ENCODE measurements at regions not wholly inside any gene's neighbourhood (a gene's known extent, or its start where the extent isn't known, plus 50 kb on each side); places are given as distances from the start of the nearest gene placed in this dataset.

- no peaks in the 10 kb centered on the region for H3K27me3 Mint-ChIP-seq
- CTCF ChIA-PET (ENCODE audit: partially characterized antibody) = no interaction called here
Measured at GRCh38 chr9:31669311-31669710, 715.1 kb upstream of the ACO1 start.

GRCh38 chr9:31671011-31671410, 713.4 kb upstream of the ACO1 start:
- intact Hi-C loops (cut with micrococcal nuclease) = no loop called here
- ChIA-PET POLR2A (ENCODE audit: partially characterized antibody) (no interaction called here), CTCF (ENCODE audit: partially characterized antibody) (no interaction called here)

More at GRCh38 chr9:31669311-31669710, 715.1 kb upstream of the ACO1 start:
- intact Hi-C loops (cut with micrococcal nuclease) = no loop called here
- Histone ChIP-seq H3K4me3 (ENCODE audit: low read length in 2 of 2) (no peak overlapping the region), H3K4me1 (ENCODE audit: insufficient read depth, low read length) (no peaks in the 10 kb centered on the region), H3K36me3 (ENCODE audit: insufficient read depth, low read length) (no peaks in the 10 kb centered on the region), H3K9me3 (ENCODE audit: control insufficient read depth in 1 of 2, low read length in 2 of 2) (no peaks in the 10 kb centered on the region), H3K27me3 (ENCODE audit: insufficient read depth, low read length) (no peaks in the 10 kb centered on the region), H3K27ac (ENCODE audit: low read depth, low read length) (no peak overlapping the region)
- no peak for DNase-seq
- H3K4me1 Mint-ChIP-seq = peaks cover 0 to 1% (median 0%) of the 10 kb centered on the region in 4 donors
- H3K9me3 Mint-ChIP-seq = no peaks in the 10 kb centered on the region
- no peak overlapping the region for H3K4me3 Mint-ChIP-seq
- no peaks in the 10 kb centered on the region for H3K36me3 Mint-ChIP-seq
- H3K27ac Mint-ChIP-seq = no peak overlapping the region
- POLR2A ChIA-PET (ENCODE audit: partially characterized antibody) = no interaction called here

GRCh38 chr9:31674264-31674663, 710.2 kb upstream of the ACO1 start:
- POLR2A ChIA-PET (ENCODE audit: partially characterized antibody) = no interaction called here

More at GRCh38 chr9:31671011-31671410, 713.4 kb upstream of the ACO1 start:
- Histone ChIP-seq H3K9me3 (ENCODE audit: control insufficient read depth in 1 of 2, low read length in 2 of 2) (no peaks in the 10 kb centered on the region), H3K27ac (ENCODE audit: low read depth, low read length) (no peak overlapping the region), H3K27me3 (ENCODE audit: insufficient read depth, low read length) (no peaks in the 10 kb centered on the region), H3K4me1 (ENCODE audit: insufficient read depth, low read length) (no peaks in the 10 kb centered on the region), H3K4me3 (ENCODE audit: low read length in 2 of 2) (no peak overlapping the region), H3K36me3 (ENCODE audit: insufficient read depth, low read length) (no peaks in the 10 kb centered on the region)
- Mint-ChIP-seq H3K27ac (no peak overlapping the region), H3K27me3 (no peaks in the 10 kb centered on the region), H3K4me1 (no peaks in the 10 kb centered on the region), H3K36me3 (no peaks in the 10 kb centered on the region), H3K9me3 (no peaks in the 10 kb centered on the region), H3K4me3 (no peak overlapping the region)
- no peak for DNase-seq

GRCh38 chr9:31677415-31677814, 707.0 kb upstream of the ACO1 start:
- intact Hi-C loops (cut with micrococcal nuclease) = loop anchor here (2.0 kb wide), 1 partner anchor 19 kb away; no protein-coding TSS in a partner anchor
- Histone ChIP-seq H3K9me3 (ENCODE audit: control insufficient read depth in 1 of 2, low read length in 2 of 2) (no peaks in the 10 kb centered on the region), H3K27ac (ENCODE audit: low read depth, low read length) (no peak overlapping the region), H3K4me3 (ENCODE audit: low read length in 2 of 2) (no peak overlapping the region), H3K4me1 (ENCODE audit: insufficient read depth, low read length) (no peaks in the 10 kb centered on the region), H3K36me3 (ENCODE audit: insufficient read depth, low read length) (no peaks in the 10 kb centered on the region), H3K27me3 (ENCODE audit: insufficient read depth, low read length) (no peaks in the 10 kb centered on the region)
- no peak overlapping the region for H3K27ac Mint-ChIP-seq
- H3K36me3 Mint-ChIP-seq = no peaks in the 10 kb centered on the region
- POLR2A ChIA-PET (ENCODE audit: partially characterized antibody) = no interaction called here
- H3K4me3 Mint-ChIP-seq = no peak overlapping the region
- H3K27me3 Mint-ChIP-seq = no peaks in the 10 kb centered on the region
- CTCF ChIA-PET (ENCODE audit: partially characterized antibody) = interaction anchor here (0.8 kb wide), 1 partner anchor 11 kb away, joined by 3 read pairs; no protein-coding TSS in a partner anchor
- H3K4me1 Mint-ChIP-seq = peaks cover 0 to 4% (median 1%) of the 10 kb centered on the region in 4 donors
- H3K9me3 Mint-ChIP-seq = peaks cover 0 to 5% (median 0%) of the 10 kb centered on the region in 8 donors
- no peak for DNase-seq

More at GRCh38 chr9:31674264-31674663, 710.2 kb upstream of the ACO1 start:
- intact Hi-C loops (cut with micrococcal nuclease) = no loop called here
- no peak for DNase-seq
- H3K36me3 ChIP-seq (ENCODE audit: insufficient read depth, low read length) = no peaks in the 10 kb centered on the region
- no peak overlapping the region for H3K4me3 Mint-ChIP-seq
- H3K4me1 Mint-ChIP-seq = peaks cover 0 to 4% (median 1%) of the 10 kb centered on the region in 4 donors
- H3K4me1 ChIP-seq (ENCODE audit: insufficient read depth, low read length) = no peaks in the 10 kb centered on the region
- H3K27me3 Mint-ChIP-seq = no peaks in the 10 kb centered on the region
- CTCF ChIA-PET (ENCODE audit: partially characterized antibody) = no interaction called here
- no peaks in the 10 kb centered on the region for H3K27me3 ChIP-seq (ENCODE audit: insufficient read depth, low read length)
- no peaks in the 10 kb centered on the region for H3K36me3 Mint-ChIP-seq
- H3K27ac ChIP-seq (ENCODE audit: low read depth, low read length) = no peak overlapping the region
- H3K9me3 ChIP-seq (ENCODE audit: control insufficient read depth in 1 of 2, low read length in 2 of 2) = no peaks in the 10 kb centered on the region
- H3K4me3 ChIP-seq (ENCODE audit: low read length in 2 of 2) = no peak overlapping the region
- H3K27ac Mint-ChIP-seq = no peak overlapping the region
- no peaks in the 10 kb centered on the region for H3K9me3 Mint-ChIP-seq

GRCh38 chr9:31677877-31678276, 706.6 kb upstream of the ACO1 start:
- Histone ChIP-seq H3K4me3 (ENCODE audit: low read length in 2 of 2) (no peak overlapping the region), H3K27ac (ENCODE audit: low read depth, low read length) (no peak overlapping the region), H3K9me3 (ENCODE audit: control insufficient read depth in 1 of 2, low read length in 2 of 2) (no peaks in the 10 kb centered on the region), H3K27me3 (ENCODE audit: insufficient read depth, low read length) (no peaks in the 10 kb centered on the region), H3K36me3 (ENCODE audit: insufficient read depth, low read length) (no peaks in the 10 kb centered on the region), H3K4me1 (ENCODE audit: insufficient read depth, low read length) (no peaks in the 10 kb centered on the region)
- ChIA-PET CTCF (ENCODE audit: partially characterized antibody) (no interaction called here), POLR2A (ENCODE audit: partially characterized antibody) (no interaction called here)
- no peaks in the 10 kb centered on the region for H3K27me3 Mint-ChIP-seq
- peak overlapping the region in 1 of 7 donors; percentile 24 for H3K27ac Mint-ChIP-seq
- no peak for DNase-seq
- H3K4me3 Mint-ChIP-seq = no peak overlapping the region
- H3K36me3 Mint-ChIP-seq = no peaks in the 10 kb centered on the region
- intact Hi-C loops (cut with micrococcal nuclease) = loop anchor here (2.0 kb wide), 1 partner anchor 19 kb away; no protein-coding TSS in a partner anchor
- H3K9me3 Mint-ChIP-seq = peaks cover 0 to 5% (median 0%) of the 10 kb centered on the region in 8 donors
- H3K4me1 Mint-ChIP-seq = peaks cover 0 to 4% (median 1%) of the 10 kb centered on the region in 4 donors

- H3K27me3 Mint-ChIP-seq = no peaks in the 10 kb centered on the region
- no peaks in the 10 kb centered on the region for H3K36me3 Mint-ChIP-seq
- Histone ChIP-seq H3K4me3 (ENCODE audit: low read length in 2 of 2) (no peak overlapping the region), H3K4me1 (ENCODE audit: insufficient read depth, low read length) (no peaks in the 10 kb centered on the region), H3K27ac (ENCODE audit: low read depth, low read length) (no peak overlapping the region), H3K27me3 (ENCODE audit: insufficient read depth, low read length) (no peaks in the 10 kb centered on the region), H3K9me3 (ENCODE audit: control insufficient read depth in 1 of 2, low read length in 2 of 2) (no peaks in the 10 kb centered on the region), H3K36me3 (ENCODE audit: insufficient read depth, low read length) (no peaks in the 10 kb centered on the region)
- H3K27ac Mint-ChIP-seq = no peak overlapping the region
- peaks cover 0 to 5% (median 0%) of the 10 kb centered on the region in 8 donors for H3K9me3 Mint-ChIP-seq
- intact Hi-C loops (cut with micrococcal nuclease) = no loop called here
- H3K4me1 Mint-ChIP-seq = no peaks in the 10 kb centered on the region
- ChIA-PET CTCF (ENCODE audit: partially characterized antibody) (no interaction called here), POLR2A (ENCODE audit: partially characterized antibody) (no interaction called here)
- H3K4me3 Mint-ChIP-seq = no peak overlapping the region
- DNase-seq = no peak
Measured at GRCh38 chr9:31683116-31683515, 701.3 kb upstream of the ACO1 start.

- H3K27ac ChIP-seq (ENCODE audit: low read depth, low read length) = no peak overlapping the region
- H3K27me3 Mint-ChIP-seq = no peaks in the 10 kb centered on the region
- H3K27ac Mint-ChIP-seq = no peak overlapping the region
- H3K4me3 ChIP-seq (ENCODE audit: low read length in 2 of 2) = no peak overlapping the region
- H3K9me3 ChIP-seq (ENCODE audit: control insufficient read depth in 1 of 2, low read length in 2 of 2) = no peaks in the 10 kb centered on the region
- no peaks in the 10 kb centered on the region for H3K36me3 Mint-ChIP-seq
- intact Hi-C loops (cut with micrococcal nuclease) = loop anchor here (2.0 kb wide), 1 partner anchor 21 kb away; no protein-coding TSS in a partner anchor
- CTCF ChIA-PET (ENCODE audit: partially characterized antibody) = no interaction called here
- H3K4me3 Mint-ChIP-seq = no peak overlapping the region
- peaks cover 0 to 5% (median 0%) of the 10 kb centered on the region in 8 donors for H3K9me3 Mint-ChIP-seq
- H3K4me1 Mint-ChIP-seq = peaks cover 9 to 16% (median 14%) of the 10 kb centered on the region in 4 donors
- no peaks in the 10 kb centered on the region for H3K27me3 ChIP-seq (ENCODE audit: insufficient read depth, low read length)
- no peaks in the 10 kb centered on the region for H3K36me3 ChIP-seq (ENCODE audit: insufficient read depth, low read length)
- peaks cover 5% of the 10 kb centered on the region for H3K4me1 ChIP-seq (ENCODE audit: insufficient read depth, low read length)
- no peak for DNase-seq
- POLR2A ChIA-PET (ENCODE audit: partially characterized antibody) = no interaction called here
Measured at GRCh38 chr9:31697956-31698355, 686.5 kb upstream of the ACO1 start.

GRCh38 chr9:31699836-31700235, 684.6 kb upstream of the ACO1 start:
- Mint-ChIP-seq H3K4me3 (no peak overlapping the region), H3K27me3 (no peaks in the 10 kb centered on the region)

More at GRCh38 chr9:31699836-31700235, 684.6 kb upstream of the ACO1 start:
- ChIA-PET POLR2A (ENCODE audit: partially characterized antibody) (no interaction called here), CTCF (ENCODE audit: partially characterized antibody) (no interaction called here)
- peaks cover 0 to 5% (median 0%) of the 10 kb centered on the region in 8 donors for H3K9me3 Mint-ChIP-seq
- Histone ChIP-seq H3K4me3 (ENCODE audit: low read length in 2 of 2) (no peak overlapping the region), H3K36me3 (ENCODE audit: insufficient read depth, low read length) (no peaks in the 10 kb centered on the region), H3K27ac (ENCODE audit: low read depth, low read length) (no peak overlapping the region), H3K27me3 (ENCODE audit: insufficient read depth, low read length) (no peaks in the 10 kb centered on the region), H3K4me1 (ENCODE audit: insufficient read depth, low read length) (peaks cover 5% of the 10 kb centered on the region), H3K9me3 (ENCODE audit: control insufficient read depth in 1 of 2, low read length in 2 of 2) (no peaks in the 10 kb centered on the region)
- H3K27ac Mint-ChIP-seq = no peak overlapping the region
- peaks cover 9 to 16% (median 14%) of the 10 kb centered on the region in 4 donors for H3K4me1 Mint-ChIP-seq
- intact Hi-C loops (cut with micrococcal nuclease) = no loop called here
- no peaks in the 10 kb centered on the region for H3K36me3 Mint-ChIP-seq
- DNase-seq = no peak

Measured in CD4-positive, alpha-beta memory T cell (primary cell).